ENCODE measurements at regions not wholly inside any gene's neighbourhood (a gene's known extent, or its start where the extent isn't known, plus 50 kb on each side); places are given as distances from the start of the nearest gene placed in this dataset.

- TF ChIP-seq CTCF (IDR thresholded peaks at IDR 0.05; ENCODE audit: low read depth, low read length, poor library complexity, severe bottlenecking) (peak; percentile 45), EZH2phosphoT487 (IDR thresholded peaks at IDR 0.05; ENCODE audit: borderline replicate concordance, low read length) (no peak)
- H3K9me3 ChIP-seq (ENCODE audit: control insufficient read depth, insufficient read depth, low read length): no peaks in the 10 kb centered on the region
- no peak overlapping the region for H3K4me3 ChIP-seq (ENCODE audit: low read length)
- no peaks in the 10 kb centered on the region for H3K4me1 ChIP-seq (ENCODE audit: control insufficient read depth, low read length)
- no peaks in the 10 kb centered on the region for H3K27me3 ChIP-seq (ENCODE audit: control insufficient read depth, low read length)
- no peaks in the 10 kb centered on the region for H3K36me3 ChIP-seq (ENCODE audit: control insufficient read depth, low read length)
- H3K79me2 ChIP-seq (ENCODE audit: control insufficient read depth, low read length): no peaks in the 10 kb centered on the region
- no peak overlapping the region for H3K4me2 ChIP-seq (ENCODE audit: low read length)
- no peaks in the 10 kb centered on the region for H3F3A ChIP-seq (ENCODE audit: control insufficient read depth, insufficient read depth)
- no peaks in the 10 kb centered on the region for H4K20me1 ChIP-seq (ENCODE audit: control insufficient read depth, insufficient read depth, low read depth, low read length)
- no peak overlapping the region for H3K27ac ChIP-seq (ENCODE audit: low read depth, low read length)
- H3K9me2 ChIP-seq (replicated peaks; ENCODE audit: control insufficient read depth, low read length): no peaks in the 10 kb centered on the region
Observed at GRCh38 chr12:17278946-17279345, 673.0 kb upstream of the LMO3 start.

- Histone ChIP-seq H3K4me1 (ENCODE audit: control insufficient read depth, low read length) (no peaks in the 10 kb centered on the region), H3K4me2 (ENCODE audit: low read length) (no peak overlapping the region), H3F3A (ENCODE audit: control insufficient read depth, insufficient read depth) (no peaks in the 10 kb centered on the region), H3K4me3 (ENCODE audit: low read length) (no peak overlapping the region), H3K27me3 (ENCODE audit: control insufficient read depth, low read length) (no peaks in the 10 kb centered on the region), H3K79me2 (ENCODE audit: control insufficient read depth, low read length) (no peaks in the 10 kb centered on the region), H3K36me3 (ENCODE audit: control insufficient read depth, low read length) (no peaks in the 10 kb centered on the region), H3K9me3 (ENCODE audit: control insufficient read depth, insufficient read depth, low read length) (no peaks in the 10 kb centered on the region), H4K20me1 (ENCODE audit: control insufficient read depth, insufficient read depth, low read depth, low read length) (no peaks in the 10 kb centered on the region), H3K27ac (ENCODE audit: low read depth, low read length) (no peak overlapping the region), H3K9me2 (replicated peaks; ENCODE audit: control insufficient read depth, low read length) (no peaks in the 10 kb centered on the region)
- no peak for TF ChIP-seq EZH2phosphoT487 (IDR thresholded peaks at IDR 0.05; ENCODE audit: borderline replicate concordance, low read length)
- no peak for TF ChIP-seq CTCF (IDR thresholded peaks at IDR 0.05; ENCODE audit: low read depth, low read length, poor library complexity, severe bottlenecking)
Observed at GRCh38 chr12:17276196-17276595, 670.2 kb upstream of the LMO3 start.

GRCh38 chr12:17266856-17267255 lies 660.9 kb upstream of the LMO3 start:
- Histone ChIP-seq H3K9me2 (replicated peaks; ENCODE audit: control insufficient read depth, low read length) (no peaks in the 10 kb centered on the region), H3K27ac (ENCODE audit: low read depth, low read length) (no peak overlapping the region), H3K4me2 (ENCODE audit: low read length) (no peak overlapping the region), H3K9me3 (ENCODE audit: control insufficient read depth, insufficient read depth, low read length) (no peaks in the 10 kb centered on the region; the same call in 1 of the 2 replicates), H4K20me1 (ENCODE audit: control insufficient read depth, insufficient read depth, low read depth, low read length) (no peaks in the 10 kb centered on the region), H3K79me2 (ENCODE audit: control insufficient read depth, low read length) (no peaks in the 10 kb centered on the region), H3K4me3 (ENCODE audit: low read length) (no peak overlapping the region), H3K36me3 (ENCODE audit: control insufficient read depth, low read length) (no peaks in the 10 kb centered on the region), H3K27me3 (ENCODE audit: control insufficient read depth, low read length) (no peaks in the 10 kb centered on the region), H3F3A (ENCODE audit: control insufficient read depth, insufficient read depth) (no peaks in the 10 kb centered on the region), H3K4me1 (ENCODE audit: control insufficient read depth, low read length) (no peaks in the 10 kb centered on the region)
- TF ChIP-seq CTCF (IDR thresholded peaks at IDR 0.05; ENCODE audit: low read depth, low read length, poor library complexity, severe bottlenecking) (no peak), EZH2phosphoT487 (IDR thresholded peaks at IDR 0.05; ENCODE audit: borderline replicate concordance, low read length) (no peak)
